ENCODE measurements at regions not wholly inside any gene's neighbourhood (a gene's known extent, or its start where the extent isn't known, plus 50 kb on each side); places are given as distances from the start of the nearest gene placed in this dataset.

- H3K27ac ChIP-seq (ENCODE audit: insufficient read depth, low read length): no peak overlapping the region
- no peak overlapping the region for H2AFZ ChIP-seq (ENCODE audit: low read length)
- H3K4me1 ChIP-seq (ENCODE audit: control insufficient read depth, extremely low read depth, insufficient read depth, low read length): no peaks in the 10 kb centered on the region
- peak in 1 of 2 donors; percentile 10 for DNase-seq (ENCODE audit: low read depth in 2 of 2)
- no peak overlapping the region for H3K4me3 ChIP-seq (replicated peaks in 1 of 4; ENCODE audit: control extremely low read depth in 1 of 4, insufficient read depth in 1 of 4, low read depth in 3 of 4, low read length in 4 of 4)
- no peaks in the 10 kb centered on the region for H3K36me3 ChIP-seq (ENCODE audit: control insufficient read depth, insufficient read depth, low read length)
- H3K9ac ChIP-seq (ENCODE audit: insufficient read depth, low read length): no peak overlapping the region
- no peaks in the 10 kb centered on the region for H3K9me3 ChIP-seq (ENCODE audit: control insufficient read depth, insufficient read depth, low read depth, low read length)
- no peaks in the 10 kb centered on the region for H3K27me3 ChIP-seq (ENCODE audit: control insufficient read depth, insufficient read depth, low read length)
- no peak overlapping the region for H3K4me2 ChIP-seq (ENCODE audit: extremely low read depth, insufficient read depth, low read length)
- H4K20me1 ChIP-seq (ENCODE audit: control insufficient read depth, extremely low read depth, insufficient read depth, low read length): no peaks in the 10 kb centered on the region
- TF ChIP-seq EZH2 (IDR thresholded peaks at IDR 0.05; ENCODE audit: low read length, missing control alignments) (no peak), CTCF (conservative IDR thresholded peaks at IDR 0.05 in 1 of 2, IDR thresholded peaks at IDR 0.05 in 1 of 2; ENCODE audit: low read depth in 1 of 2, low read length in 2 of 2) (no peak)
- no peaks in the 10 kb centered on the region for H3K79me2 ChIP-seq (ENCODE audit: control insufficient read depth, insufficient read depth, low read length)
Observed at GRCh38 chr12:19922717-19923116, 445.6 kb upstream of the PDE3A start.

GRCh38 chr12:19924360-19924759, 444.0 kb upstream of the PDE3A start:
- no peak overlapping the region for H2AFZ ChIP-seq (ENCODE audit: low read length)

DNA sequence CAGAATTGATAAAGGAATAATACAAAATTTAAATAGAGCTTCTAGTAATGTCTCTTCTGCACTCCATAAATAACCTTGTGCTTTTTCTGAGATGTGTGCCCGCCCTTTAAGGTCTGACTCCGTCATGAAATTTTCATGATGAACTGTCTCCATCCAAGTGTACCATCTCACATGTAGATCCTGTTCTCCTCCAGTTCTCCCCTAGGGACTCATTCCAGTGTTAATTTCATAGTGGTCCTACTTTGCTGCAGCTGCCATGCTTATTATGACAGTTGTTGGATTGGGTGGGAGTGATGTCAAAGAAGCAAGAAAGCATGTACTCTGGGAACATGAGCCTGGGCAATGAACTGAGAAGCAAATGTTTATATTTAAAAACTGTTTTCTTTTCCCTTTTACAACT, 442.5 kb upstream of the PDE3A start:
- Histone ChIP-seq H3K9me3 (ENCODE audit: control insufficient read depth, insufficient read depth, low read depth, low read length) (no peaks in the 10 kb centered on the region), H3K4me2 (ENCODE audit: extremely low read depth, insufficient read depth, low read length) (no peak overlapping the region), H3K4me1 (ENCODE audit: control insufficient read depth, extremely low read depth, insufficient read depth, low read length) (no peaks in the 10 kb centered on the region), H3K4me3 (replicated peaks in 1 of 4; ENCODE audit: control extremely low read depth in 1 of 4, insufficient read depth in 1 of 4, low read depth in 3 of 4, low read length in 4 of 4) (no peak overlapping the region), H3K79me2 (ENCODE audit: control insufficient read depth, insufficient read depth, low read length) (no peaks in the 10 kb centered on the region), H4K20me1 (ENCODE audit: control insufficient read depth, extremely low read depth, insufficient read depth, low read length) (no peaks in the 10 kb centered on the region), H2AFZ (ENCODE audit: low read length) (no peak overlapping the region), H3K27me3 (ENCODE audit: control insufficient read depth, insufficient read depth, low read length) (no peaks in the 10 kb centered on the region), H3K9ac (ENCODE audit: insufficient read depth, low read length) (no peak overlapping the region), H3K36me3 (ENCODE audit: control insufficient read depth, insufficient read depth, low read length) (no peaks in the 10 kb centered on the region), H3K27ac (ENCODE audit: insufficient read depth, low read length) (no peak overlapping the region)
- no peak for TF ChIP-seq CTCF (conservative IDR thresholded peaks at IDR 0.05 in 1 of 2, IDR thresholded peaks at IDR 0.05 in 1 of 2; ENCODE audit: low read depth in 1 of 2, low read length in 2 of 2)
- no peak for TF ChIP-seq EZH2 (IDR thresholded peaks at IDR 0.05; ENCODE audit: low read length, missing control alignments)
- no peak for DNase-seq (ENCODE audit: low read depth in 2 of 2)

More at GRCh38 chr12:19924360-19924759, 444.0 kb upstream of the PDE3A start:
- H3K4me3 ChIP-seq (replicated peaks in 1 of 4; ENCODE audit: control extremely low read depth in 1 of 4, insufficient read depth in 1 of 4, low read depth in 3 of 4, low read length in 4 of 4): no peak overlapping the region
- H4K20me1 ChIP-seq (ENCODE audit: control insufficient read depth, extremely low read depth, insufficient read depth, low read length): no peaks in the 10 kb centered on the region
- H3K9ac ChIP-seq (ENCODE audit: insufficient read depth, low read length): no peak overlapping the region
- no peaks in the 10 kb centered on the region for H3K9me3 ChIP-seq (ENCODE audit: control insufficient read depth, insufficient read depth, low read depth, low read length)
- no peak overlapping the region for H3K4me2 ChIP-seq (ENCODE audit: extremely low read depth, insufficient read depth, low read length)
- H3K79me2 ChIP-seq (ENCODE audit: control insufficient read depth, insufficient read depth, low read length): no peaks in the 10 kb centered on the region
- DNase-seq (ENCODE audit: low read depth in 2 of 2): no peak
- no peak for TF ChIP-seq EZH2 (IDR thresholded peaks at IDR 0.05; ENCODE audit: low read length, missing control alignments)
- TF ChIP-seq CTCF (conservative IDR thresholded peaks at IDR 0.05 in 1 of 2, IDR thresholded peaks at IDR 0.05 in 1 of 2; ENCODE audit: low read depth in 1 of 2, low read length in 2 of 2): no peak
- H3K36me3 ChIP-seq (ENCODE audit: control insufficient read depth, insufficient read depth, low read length): no peaks in the 10 kb centered on the region
- H3K27ac ChIP-seq (ENCODE audit: insufficient read depth, low read length): no peak overlapping the region
- H3K4me1 ChIP-seq (ENCODE audit: control insufficient read depth, extremely low read depth, insufficient read depth, low read length): no peaks in the 10 kb centered on the region
- H3K27me3 ChIP-seq (ENCODE audit: control insufficient read depth, insufficient read depth, low read length): no peaks in the 10 kb centered on the region

Measured in fibroblast of lung (primary cell).